HG03175 (cell line): ENCODE measurements at regions not wholly inside any gene's neighbourhood (a gene's known extent, or its start where the extent isn't known, plus 50 kb on each side); places are given as distances from the start of the nearest gene placed in this dataset.

Experiments used
- ATAC-seq: cut with Tn5 transposase; IDR thresholded peaks from one replicate; pipeline ENCODE4 v1.9.1; 2021; ENCODE audit warnings: mild to moderate bottlenecking, moderate library complexity; ENCODE audit not compliant: unreplicated experiment

DNA sequence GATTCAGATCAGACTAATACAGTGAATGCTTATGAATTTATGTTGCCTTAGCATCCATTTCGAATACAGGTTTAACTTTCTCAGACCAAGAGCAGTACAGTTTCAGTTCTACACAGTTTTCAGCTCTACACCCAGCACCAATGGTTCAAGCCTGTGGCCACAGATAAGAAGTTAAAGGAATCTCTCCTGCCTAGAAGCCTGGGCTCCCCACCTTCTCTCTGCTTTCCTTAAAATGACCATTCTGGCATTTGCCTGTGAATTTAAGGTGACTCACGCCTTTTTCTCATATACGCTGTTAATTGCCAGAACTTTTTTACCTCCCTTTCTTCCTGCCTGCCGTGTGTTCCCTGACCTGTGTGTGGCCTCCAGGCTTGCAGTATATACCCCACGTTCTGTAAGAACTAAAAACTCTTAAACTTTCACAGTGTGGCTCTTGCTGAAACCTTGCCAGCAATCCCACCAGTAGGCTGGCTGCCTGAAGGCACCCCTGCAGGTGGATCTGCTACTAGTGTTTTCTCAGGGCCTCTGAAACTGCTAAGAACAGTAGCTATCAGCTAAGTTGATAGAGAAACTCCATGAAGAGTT lies 692.8 kb upstream of the CDH18 start:
- ATAC-seq: no peak

GRCh38 chr5:20678814-20679298 lies 690.9 kb upstream of the CDH18 start:
- ATAC-seq: no peak

GRCh38 chr5:20678386-20678785 lies 690.4 kb upstream of the CDH18 start:
- no peak for ATAC-seq

GRCh38 chr5:20660588-20660987 lies 672.6 kb upstream of the CDH18 start:
- ATAC-seq: no peak

- no peak for ATAC-seq
Measured at GRCh38 chr5:20656262-20656661, 668.3 kb upstream of the CDH18 start.

- ATAC-seq: no peak
Measured at GRCh38 chr5:20655211-20655610, 667.2 kb upstream of the CDH18 start.

DNA sequence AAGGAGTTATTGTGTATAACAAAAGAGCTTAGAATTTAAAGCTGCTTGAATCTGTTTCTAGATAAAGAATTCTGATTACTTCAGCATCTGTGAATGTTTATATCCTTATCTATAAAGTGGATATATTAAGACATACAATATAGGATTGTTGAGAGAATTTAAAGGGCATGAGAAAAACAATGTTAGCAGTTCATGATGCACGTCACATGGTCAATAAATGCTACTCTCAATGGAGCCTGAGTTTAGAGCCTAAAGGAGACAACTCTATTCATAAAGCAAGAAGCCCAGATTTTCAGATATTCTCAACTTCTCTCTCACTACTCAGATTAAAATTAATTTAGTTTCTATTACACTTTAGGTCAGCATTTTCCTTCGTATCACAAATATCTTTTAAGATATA lies 666.7 kb upstream of the CDH18 start:
- no peak for ATAC-seq

DNA sequence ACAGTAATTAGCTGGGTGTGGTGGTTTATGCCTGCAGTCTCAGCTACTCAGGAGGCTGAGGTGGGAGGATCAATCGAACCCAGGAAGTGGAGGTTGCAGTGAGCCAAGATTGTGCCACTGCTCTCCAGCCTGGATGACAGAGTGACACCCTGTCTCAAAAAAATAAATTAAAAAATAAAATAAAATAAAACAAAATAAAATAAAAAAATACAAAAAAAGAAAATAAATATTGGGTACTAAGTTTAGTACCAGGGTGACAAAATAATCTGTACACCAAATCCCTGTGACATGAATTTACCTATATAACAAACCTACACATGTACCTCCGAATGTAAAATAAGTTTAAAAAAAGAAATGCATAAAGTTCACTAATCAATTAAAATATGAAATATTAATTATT lies 666.0 kb upstream of the CDH18 start:
- ATAC-seq: no peak

DNA sequence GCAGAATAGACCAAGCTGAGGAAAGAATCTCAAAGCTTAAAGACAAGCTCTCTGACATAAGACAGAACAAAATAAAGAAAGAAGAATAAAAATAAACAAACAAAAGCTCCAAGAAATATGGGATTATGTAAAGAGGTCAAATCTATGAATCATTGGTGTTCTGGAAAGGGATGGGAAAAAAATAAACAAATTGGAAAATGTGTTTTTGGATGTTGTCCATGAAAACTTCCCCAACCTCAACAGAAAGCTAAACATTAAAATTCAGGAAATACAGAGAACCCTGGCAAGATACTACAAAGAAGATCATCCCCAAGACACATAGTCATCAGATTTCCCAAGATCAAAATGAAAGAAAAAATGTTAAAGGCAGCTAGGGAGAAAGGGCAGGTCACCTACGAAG lies 662.0 kb upstream of the CDH18 start:
- no peak for ATAC-seq

DNA sequence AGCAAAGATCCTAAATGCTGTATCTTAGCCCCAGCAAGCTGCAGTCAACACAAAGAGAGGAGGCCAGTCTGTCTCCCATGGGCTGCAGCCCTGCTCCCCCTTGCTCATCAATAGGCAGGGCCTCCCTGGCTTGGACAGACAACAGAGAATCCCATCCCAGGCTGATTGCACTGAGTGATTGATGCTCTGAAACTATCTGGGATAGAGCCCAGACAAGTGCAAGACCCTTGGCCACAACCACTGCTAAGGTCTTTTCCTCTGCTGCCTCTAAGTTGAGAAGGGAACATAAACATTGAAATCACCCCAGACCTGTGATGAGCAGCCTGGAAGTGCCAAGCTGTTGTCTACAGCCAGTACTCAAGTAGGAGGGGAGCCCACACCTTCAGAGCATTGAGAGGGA lies 661.0 kb upstream of the CDH18 start:
- no peak for ATAC-seq

GRCh38 chr5:20636686-20637085 lies 648.7 kb upstream of the CDH18 start:
- ATAC-seq: no peak

DNA sequence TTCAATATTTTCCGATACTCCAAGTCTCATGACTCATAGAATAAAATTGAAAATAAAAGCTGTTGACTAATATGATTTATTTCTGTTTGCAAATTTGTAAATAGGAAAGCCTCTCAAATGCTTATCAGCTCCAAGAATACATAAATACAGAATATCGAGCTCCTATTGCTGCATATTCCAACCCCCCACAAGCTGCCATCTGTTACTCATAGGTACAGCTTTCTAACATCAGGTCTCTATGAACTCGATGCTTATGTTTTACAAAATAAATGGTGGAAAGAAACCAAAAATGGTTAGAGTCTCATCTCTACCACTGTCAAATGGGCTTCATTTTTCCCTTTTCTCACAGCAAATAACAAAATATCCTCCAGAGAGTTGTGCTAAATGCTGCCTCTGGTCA lies 631.6 kb upstream of the CDH18 start:
- ATAC-seq: no peak

DNA sequence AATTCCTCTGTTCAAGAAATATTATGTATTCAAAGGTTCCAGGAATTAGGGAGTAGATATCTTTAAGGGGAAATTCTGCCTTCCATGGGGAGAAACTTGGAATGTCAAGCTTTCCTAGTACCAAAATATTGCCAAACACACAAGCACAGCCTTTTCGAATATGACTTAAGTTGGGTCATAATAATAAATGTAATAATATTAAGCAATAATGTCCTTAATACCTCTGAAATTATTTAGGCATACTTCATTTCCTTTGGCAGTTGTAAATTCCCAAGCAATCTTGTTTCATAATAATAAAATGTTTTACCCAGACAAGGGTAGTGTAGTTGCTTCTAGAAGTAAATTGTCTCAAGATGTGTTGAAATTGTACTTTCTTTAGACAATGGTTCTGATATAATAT lies 630.3 kb upstream of the CDH18 start:
- ATAC-seq: no peak

DNA sequence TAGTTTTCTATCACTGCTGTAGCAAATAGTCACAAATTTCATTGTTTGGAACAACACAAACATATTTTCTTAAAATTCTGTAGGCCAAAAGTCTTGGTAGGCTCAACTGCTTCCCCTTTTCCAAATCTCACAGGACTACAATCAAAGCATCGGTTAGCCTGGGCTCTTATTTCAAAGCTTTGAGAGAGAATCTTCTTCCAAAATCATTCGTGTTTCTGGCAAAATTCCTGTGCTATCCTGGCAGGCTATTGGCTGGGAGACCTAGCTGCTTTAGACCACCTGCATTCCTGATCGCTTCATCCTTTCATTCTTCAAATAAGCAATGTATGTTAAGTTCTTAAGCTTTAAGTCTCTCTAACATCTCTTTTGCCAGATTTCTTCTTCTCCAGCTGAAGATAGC lies 629.8 kb upstream of the CDH18 start:
- ATAC-seq: no peak

GRCh38 chr5:20615888-20616563 lies 628.0 kb upstream of the CDH18 start:
- ATAC-seq: no peak

GRCh38 chr5:20611620-20612019 lies 623.6 kb upstream of the CDH18 start:
- no peak for ATAC-seq

DNA sequence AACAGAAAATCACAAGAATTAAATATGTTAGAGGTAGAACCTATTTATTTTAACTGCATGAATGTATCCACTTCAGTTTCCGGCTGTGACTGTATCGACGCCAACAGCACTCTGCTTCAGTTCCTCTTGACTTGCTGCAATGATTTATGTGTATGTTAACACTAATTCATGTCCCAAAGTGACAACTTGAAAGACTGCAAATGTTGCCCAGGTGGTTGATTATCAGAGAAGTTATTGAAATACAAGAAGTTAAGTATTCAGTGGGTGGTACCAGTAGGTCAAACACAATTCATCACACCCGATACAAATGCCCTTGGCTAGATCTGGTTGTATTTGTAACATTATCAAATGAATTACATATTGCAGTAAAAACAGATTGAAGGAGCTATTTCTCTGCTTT lies 622.7 kb upstream of the CDH18 start:
- ATAC-seq: no peak

DNA sequence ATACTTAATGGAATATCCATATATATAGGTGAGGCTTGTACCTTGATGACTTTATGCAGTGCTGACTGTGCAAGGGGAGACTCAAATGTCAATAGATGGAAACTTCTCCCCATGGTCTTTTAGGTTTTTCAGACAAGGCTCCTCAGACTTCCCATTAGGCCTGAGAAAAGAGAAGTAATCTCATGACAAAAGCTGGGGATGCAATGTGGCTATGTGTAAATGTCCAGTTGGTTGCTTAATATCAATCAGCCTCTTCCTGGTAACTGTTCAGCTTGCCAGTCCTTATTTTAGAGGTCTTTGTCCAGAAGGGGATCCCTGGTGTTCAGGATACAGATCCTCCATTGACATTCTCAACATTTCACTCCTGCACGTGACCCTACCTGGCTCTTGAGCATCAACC lies 621.1 kb upstream of the CDH18 start:
- no peak for ATAC-seq

- ATAC-seq: no peak
Measured at GRCh38 chr5:20608567-20608966, 620.6 kb upstream of the CDH18 start.

DNA sequence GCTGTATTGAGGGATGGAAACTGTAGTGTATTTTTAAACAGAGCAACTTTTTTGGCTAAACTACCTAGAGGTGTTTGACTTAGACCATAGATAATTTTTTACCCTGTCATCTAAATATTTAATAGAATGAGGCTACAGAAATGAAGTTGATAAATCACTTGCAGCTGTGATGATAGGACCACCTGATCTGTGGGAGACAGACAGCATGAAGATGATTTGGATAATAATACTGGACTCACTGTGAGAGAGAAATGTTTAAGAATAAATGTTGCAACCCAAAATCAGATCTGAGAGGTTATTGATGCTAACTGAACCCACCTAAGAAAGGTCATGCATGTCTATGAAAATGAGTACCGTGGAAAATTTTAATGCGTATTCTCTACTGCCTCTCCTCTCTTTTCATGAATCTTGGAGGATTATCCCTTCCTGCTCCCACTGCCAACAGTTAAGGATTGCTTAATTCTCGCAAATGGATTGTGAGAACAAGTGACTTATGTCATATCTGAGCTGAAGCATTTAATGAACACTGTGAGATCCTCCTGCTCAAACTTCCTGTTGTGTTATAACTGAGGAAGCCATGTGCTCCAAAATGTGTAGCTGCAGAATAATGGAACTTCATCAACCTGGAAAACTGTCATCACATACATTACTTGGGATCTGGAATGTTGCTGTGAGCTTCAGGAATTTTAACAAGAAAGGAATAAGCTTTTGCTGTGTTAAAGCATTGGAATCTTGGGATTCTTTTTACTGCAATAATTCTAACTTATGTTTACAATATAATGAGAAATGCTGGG lies 617.9 kb upstream of the CDH18 start:
- ATAC-seq: no peak

DNA sequence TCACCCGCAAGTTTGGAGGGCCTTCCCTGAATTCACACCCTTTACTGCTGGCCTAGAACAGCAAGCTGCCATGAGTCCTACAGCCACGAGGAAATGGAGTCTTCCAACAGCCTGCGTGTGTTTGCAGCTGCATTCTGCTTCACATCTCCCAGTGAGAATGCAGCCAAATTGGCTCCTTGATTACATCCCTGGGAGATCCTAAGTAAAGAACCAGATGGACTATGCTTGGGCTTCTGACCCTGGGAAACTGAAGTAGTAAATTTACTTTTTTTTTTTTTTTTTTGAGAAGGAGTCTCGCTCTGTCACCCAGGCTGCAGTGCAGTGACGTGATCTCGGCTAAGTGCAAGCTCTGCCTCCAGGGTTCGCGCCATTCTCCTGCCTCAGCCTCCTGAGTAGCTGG lies 617.0 kb upstream of the CDH18 start:
- ATAC-seq: no peak

GRCh38 chr5:20601678-20602100 lies 613.7 kb upstream of the CDH18 start:
- no peak for ATAC-seq
